Endothelial cell (in vitro differentiated cells): ENCODE measurements at regions not wholly inside any gene's neighbourhood (a gene's known extent, or its start where the extent isn't known, plus 50 kb on each side); places are given as distances from the start of the nearest gene placed in this dataset.

Experiments
- DNase-seq: peaks from one replicate; pipeline ENCODE4 v3.0.0; 2021; ENCODE audit warnings: low spot score
- H3K27ac Mint-ChIP-seq: one replicate; pipeline ENCODE4 v1.8.0; 2021; ENCODE audit warnings: mixed read lengths, inconsistent platforms; ENCODE audit not compliant: unreplicated experiment
- H3K27me3 Mint-ChIP-seq: one replicate; pipeline ENCODE4 v1.8.0; 2021; ENCODE audit warnings: mild to moderate bottlenecking, moderate library complexity, mixed read lengths, inconsistent platforms; ENCODE audit not compliant: unreplicated experiment
- H3K36me3 Mint-ChIP-seq: one replicate; pipeline ENCODE4 v1.8.0; 2021; ENCODE audit warnings: mild to moderate bottlenecking, low read depth, mixed read lengths, inconsistent platforms; ENCODE audit not compliant: unreplicated experiment
- H3K4me1 Mint-ChIP-seq: one replicate; pipeline ENCODE4 v1.8.0; 2021; ENCODE audit warnings: mild to moderate bottlenecking, mixed read lengths, inconsistent platforms; ENCODE audit not compliant: unreplicated experiment
- H3K4me3 Mint-ChIP-seq: one replicate; pipeline ENCODE4 v1.8.0; 2021; ENCODE audit warnings: mild to moderate bottlenecking, mixed read lengths, inconsistent platforms; ENCODE audit not compliant: unreplicated experiment
- H3K9me3 Mint-ChIP-seq: one replicate; pipeline ENCODE4 v1.8.0; 2021; ENCODE audit warnings: mixed read lengths, inconsistent platforms; ENCODE audit not compliant: unreplicated experiment
- CTCF ChIP-seq: fragments of 200-600 bp; sonication (generic); IDR thresholded peaks from one replicate; pipeline ENCODE4 v1.5.0; 2021; ENCODE audit warnings: antibody characterized with exemption; ENCODE audit not compliant: unreplicated experiment

GRCh38 chr5:36756848-36757247, 119.7 kb upstream of the NIPBL start:
- H3K36me3 Mint-ChIP-seq: no peaks in the 10 kb centered on the region
- TF ChIP-seq CTCF: no peak
- no peaks in the 10 kb centered on the region for H3K27me3 Mint-ChIP-seq
- no peak for DNase-seq
- H3K9me3 Mint-ChIP-seq: no peaks in the 10 kb centered on the region
- H3K4me3 Mint-ChIP-seq: no peak overlapping the region
- no peaks in the 10 kb centered on the region for H3K4me1 Mint-ChIP-seq
- H3K27ac Mint-ChIP-seq: no peak overlapping the region

DNA sequence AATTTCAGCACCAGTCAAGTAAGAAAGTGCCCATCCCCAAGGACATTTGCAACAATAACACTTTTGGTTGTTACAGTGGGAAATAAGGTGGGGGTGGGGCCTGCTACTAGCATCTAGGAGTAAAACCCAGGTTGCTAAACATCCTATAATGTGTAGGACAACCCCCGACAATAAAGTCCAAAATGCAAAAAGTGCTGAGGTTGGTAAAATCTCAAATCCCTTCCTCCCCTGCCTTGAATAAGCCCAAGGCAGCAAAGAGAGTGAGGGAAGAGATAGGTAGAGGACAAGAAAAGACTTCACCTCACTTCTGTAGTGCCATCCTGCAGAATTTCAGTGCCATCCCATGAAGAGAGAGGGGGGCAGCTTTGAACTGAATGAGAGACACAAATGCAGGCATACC, 117.5 kb upstream of the NIPBL start:
- Mint-ChIP-seq H3K4me1 (no peaks in the 10 kb centered on the region), H3K27ac (no peak overlapping the region), H3K4me3 (no peak overlapping the region), H3K27me3 (no peaks in the 10 kb centered on the region), H3K9me3 (no peaks in the 10 kb centered on the region), H3K36me3 (no peaks in the 10 kb centered on the region)
- DNase-seq: no peak
- TF ChIP-seq CTCF: no peak

- no peaks in the 10 kb centered on the region for H3K4me1 Mint-ChIP-seq
- H3K27ac Mint-ChIP-seq: no peak overlapping the region
- no peak for DNase-seq
- no peaks in the 10 kb centered on the region for H3K36me3 Mint-ChIP-seq
- no peaks in the 10 kb centered on the region for H3K9me3 Mint-ChIP-seq
- H3K27me3 Mint-ChIP-seq: no peaks in the 10 kb centered on the region
- H3K4me3 Mint-ChIP-seq: no peak overlapping the region
- no peak for TF ChIP-seq CTCF
Measured at GRCh38 chr5:36763454-36763853, 113.1 kb upstream of the NIPBL start.

DNA sequence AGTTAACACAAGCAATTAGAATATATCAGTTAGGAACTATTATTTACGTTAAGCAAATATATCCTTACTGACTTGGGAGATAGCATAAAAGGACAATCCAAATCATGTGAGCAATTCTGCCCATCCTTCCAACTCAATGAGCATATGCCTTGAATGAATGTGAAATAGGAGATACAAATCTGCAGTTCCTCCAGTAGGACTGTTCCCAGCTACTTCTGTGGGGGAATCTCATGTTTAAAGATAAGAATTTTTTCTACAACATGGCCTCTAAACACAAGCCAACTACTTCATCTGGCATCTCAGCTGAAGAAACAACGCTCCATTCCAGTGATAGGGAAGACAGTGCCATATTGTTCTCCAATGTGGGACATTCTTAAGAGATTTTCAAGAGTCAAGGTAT, 110.7 kb upstream of the NIPBL start:
- Mint-ChIP-seq H3K27ac (no peak overlapping the region), H3K9me3 (no peaks in the 10 kb centered on the region), H3K27me3 (no peaks in the 10 kb centered on the region), H3K4me3 (no peak overlapping the region), H3K4me1 (no peaks in the 10 kb centered on the region), H3K36me3 (no peaks in the 10 kb centered on the region)
- TF ChIP-seq CTCF: no peak
- no peak for DNase-seq

DNA sequence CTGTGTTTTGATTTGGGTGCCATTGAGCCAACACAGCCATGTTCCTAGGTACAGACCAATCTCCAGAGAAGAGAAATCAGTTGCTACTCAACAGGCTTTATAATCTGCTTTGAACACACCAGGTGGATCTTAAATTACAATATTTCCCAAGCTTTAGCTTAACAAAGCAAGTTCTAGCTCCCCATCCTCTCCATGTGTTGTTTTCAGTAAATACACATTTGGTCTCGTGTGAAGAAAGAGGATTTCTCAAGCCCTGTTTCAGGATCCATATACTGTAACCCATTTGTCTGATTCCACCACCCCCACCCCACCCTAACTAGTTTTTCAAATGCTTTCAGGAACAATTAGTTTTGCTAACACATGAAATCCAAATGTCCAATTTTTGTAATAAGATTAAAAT, 109.6 kb upstream of the NIPBL start:
- Mint-ChIP-seq H3K27ac (no peak overlapping the region), H3K27me3 (no peaks in the 10 kb centered on the region), H3K36me3 (no peaks in the 10 kb centered on the region), H3K4me1 (no peaks in the 10 kb centered on the region), H3K4me3 (no peak overlapping the region), H3K9me3 (no peaks in the 10 kb centered on the region)
- DNase-seq: no peak
- TF ChIP-seq CTCF: no peak
